Activated CD8-positive, alpha-beta T cell treated with anti-CD3 and anti-CD28 coated beads, Interleukin-2, amount 10 ng/mL, durations not matched to agents 7 days and 5 days (primary cell): ENCODE measurements at regions not wholly inside any gene's neighbourhood (a gene's known extent, or its start where the extent isn't known, plus 50 kb on each side); places are given as distances from the start of the nearest gene placed in this dataset.

Experiments used
- ATAC-seq: fragments of 150-1000 bp; cut with Tn5 transposase; one replicate; pipeline ENCODE4 v1.10.0; 2021; ENCODE audit warnings: moderate library complexity
- CTCF ChIA-PET: fragments of 350-600 bp; sonication (Branson Sonifier 250); formaldehyde crosslinking; loops from one replicate; lab custom pipeline; 2021; ENCODE audit warnings: antibody characterized with exemption; lab: Charles Lee
- POLR2A ChIA-PET: fragments of 350-600 bp; sonication (Branson Sonifier 250); formaldehyde crosslinking; loops from one replicate; lab custom pipeline; 2021; ENCODE audit warnings: antibody characterized with exemption; lab: Charles Lee
- DNase-seq: peaks from one replicate; pipeline ENCODE4 v3.0.0-alpha.2; 2020
- H3K27ac Mint-ChIP-seq: one replicate; pipeline ENCODE4 v1.8.0; 2021; ENCODE audit warnings: mild to moderate bottlenecking, mixed read lengths
- H3K27me3 Mint-ChIP-seq: one replicate; pipeline ENCODE4 v1.8.0; 2021; ENCODE audit warnings: low read depth, mixed read lengths
- H3K36me3 Mint-ChIP-seq: one replicate; pipeline ENCODE4 v1.8.0; 2021; ENCODE audit warnings: low read depth, mixed read lengths
- H3K4me1 Mint-ChIP-seq: one replicate; pipeline ENCODE4 v1.8.0; 2021; ENCODE audit warnings: low read depth, mixed read lengths
- H3K4me3 Mint-ChIP-seq: one replicate; pipeline ENCODE4 v1.8.0; 2021; ENCODE audit warnings: mild to moderate bottlenecking, mixed read lengths
- H3K9me3 Mint-ChIP-seq: one replicate; pipeline ENCODE4 v1.8.0; 2022; ENCODE audit warnings: mixed read lengths; ENCODE audit not compliant: insufficient read depth

- ATAC-seq (no peak), DNase-seq (no peak)
- ChIA-PET CTCF (no interaction called here), POLR2A (no interaction called here)
- Mint-ChIP-seq H3K27ac (no peak overlapping the region), H3K4me1 (no peaks in the 10 kb centered on the region), H3K4me3 (no peak overlapping the region), H3K9me3 (no peaks in the 10 kb centered on the region), H3K36me3 (no peaks in the 10 kb centered on the region), H3K27me3 (no peaks in the 10 kb centered on the region)
These were observed 472.0 kb upstream of the FZD8 start for GRCh38 chr10:36114141-36114540.

DNA sequence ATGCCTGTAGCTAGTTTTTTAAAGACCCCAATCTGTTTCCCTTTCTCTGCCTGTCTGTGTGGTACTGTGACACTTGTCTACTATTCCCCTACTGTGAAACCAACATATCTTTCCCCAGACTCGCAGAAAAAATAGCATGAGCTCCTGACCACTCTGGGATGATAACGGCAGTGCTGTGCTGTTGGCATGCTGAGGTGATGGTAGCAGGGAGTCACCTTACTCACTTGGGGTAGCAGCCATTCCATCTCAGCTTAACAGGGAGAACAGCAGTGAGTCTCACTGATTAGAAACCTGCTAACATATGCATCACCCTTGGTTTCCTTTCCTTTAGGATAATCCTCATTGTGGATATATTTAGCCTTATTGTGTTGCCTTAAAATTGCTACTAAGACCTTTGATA is 469.6 kb upstream of the FZD8 start:
- ChIA-PET CTCF (no interaction called here), POLR2A (no interaction called here)
- H3K27me3 Mint-ChIP-seq: no peaks in the 10 kb centered on the region
- ATAC-seq (no peak), DNase-seq (no peak)
- H3K9me3 Mint-ChIP-seq: no peaks in the 10 kb centered on the region
- no peak overlapping the region for H3K27ac Mint-ChIP-seq
- H3K36me3 Mint-ChIP-seq: no peaks in the 10 kb centered on the region
- H3K4me3 Mint-ChIP-seq: no peak overlapping the region
- no peaks in the 10 kb centered on the region for H3K4me1 Mint-ChIP-seq

GRCh38 chr10:36110097-36110496 is 468.0 kb upstream of the FZD8 start:
- CTCF ChIA-PET: no interaction called here
- POLR2A ChIA-PET: no interaction called here
- no peak overlapping the region for H3K4me3 Mint-ChIP-seq
- H3K27me3 Mint-ChIP-seq: no peaks in the 10 kb centered on the region
- H3K4me1 Mint-ChIP-seq: no peaks in the 10 kb centered on the region
- no peak for DNase-seq
- no peak for ATAC-seq
- H3K9me3 Mint-ChIP-seq: no peaks in the 10 kb centered on the region
- H3K36me3 Mint-ChIP-seq: no peaks in the 10 kb centered on the region
- H3K27ac Mint-ChIP-seq: no peak overlapping the region

DNA sequence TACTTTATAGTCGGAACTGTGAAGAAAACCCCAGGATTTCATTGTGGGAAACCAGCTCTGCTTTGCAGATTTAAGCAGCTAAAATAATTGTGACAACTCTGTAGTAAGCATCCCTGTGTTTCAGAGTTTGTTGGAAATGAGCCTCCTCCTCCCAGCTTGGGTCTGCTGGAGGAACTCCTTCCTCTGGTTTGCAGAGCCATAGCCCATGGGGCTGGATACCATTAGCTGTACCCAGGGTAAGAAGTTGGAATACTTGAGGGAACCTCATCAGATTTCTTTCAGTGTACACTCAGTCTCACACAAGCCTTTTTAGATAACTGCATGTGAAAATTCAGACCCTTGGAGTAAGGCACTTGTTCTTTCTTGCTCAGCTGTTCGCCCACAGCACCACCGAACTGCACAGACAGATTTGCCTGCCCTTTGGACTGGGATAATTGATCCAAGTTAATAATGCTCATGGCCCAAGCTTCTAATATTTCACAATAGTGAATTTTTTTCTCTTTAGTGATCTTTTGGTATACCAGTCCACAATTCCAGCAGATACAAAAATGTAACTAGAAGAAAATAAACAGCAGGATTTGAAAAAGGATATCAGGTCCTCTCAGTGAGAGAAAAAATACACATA is 467.4 kb upstream of the FZD8 start:
- ATAC-seq: no peak

GRCh38 chr10:36097696-36098095 is 455.6 kb upstream of the FZD8 start:
- ATAC-seq (no peak), DNase-seq (no peak)
- Mint-ChIP-seq H3K36me3 (no peaks in the 10 kb centered on the region), H3K27ac (no peak overlapping the region), H3K9me3 (no peaks in the 10 kb centered on the region), H3K4me1 (no peaks in the 10 kb centered on the region), H3K4me3 (no peak overlapping the region), H3K27me3 (no peaks in the 10 kb centered on the region)
- ChIA-PET CTCF (no interaction called here), POLR2A (no interaction called here)

More for the DNA sequence above, 467.4 kb upstream of the FZD8 start:
- H3K36me3 Mint-ChIP-seq: no peaks in the 10 kb centered on the region
- CTCF ChIA-PET: no interaction called here
- no peak overlapping the region for H3K4me3 Mint-ChIP-seq
- H3K9me3 Mint-ChIP-seq: no peaks in the 10 kb centered on the region
- no peak for DNase-seq
- H3K27me3 Mint-ChIP-seq: no peaks in the 10 kb centered on the region
- H3K4me1 Mint-ChIP-seq: no peaks in the 10 kb centered on the region
- POLR2A ChIA-PET: no interaction called here
- no peak overlapping the region for H3K27ac Mint-ChIP-seq

- H3K36me3 Mint-ChIP-seq: no peaks in the 10 kb centered on the region
- DNase-seq (no peak), ATAC-seq (no peak)
- CTCF ChIA-PET: no interaction called here
- no peaks in the 10 kb centered on the region for H3K9me3 Mint-ChIP-seq
- POLR2A ChIA-PET: no interaction called here
- no peak overlapping the region for H3K4me3 Mint-ChIP-seq
- no peak overlapping the region for H3K27ac Mint-ChIP-seq
- no peaks in the 10 kb centered on the region for H3K4me1 Mint-ChIP-seq
- no peaks in the 10 kb centered on the region for H3K27me3 Mint-ChIP-seq
These were observed 454.5 kb upstream of the FZD8 start for GRCh38 chr10:36096576-36096975.

DNA sequence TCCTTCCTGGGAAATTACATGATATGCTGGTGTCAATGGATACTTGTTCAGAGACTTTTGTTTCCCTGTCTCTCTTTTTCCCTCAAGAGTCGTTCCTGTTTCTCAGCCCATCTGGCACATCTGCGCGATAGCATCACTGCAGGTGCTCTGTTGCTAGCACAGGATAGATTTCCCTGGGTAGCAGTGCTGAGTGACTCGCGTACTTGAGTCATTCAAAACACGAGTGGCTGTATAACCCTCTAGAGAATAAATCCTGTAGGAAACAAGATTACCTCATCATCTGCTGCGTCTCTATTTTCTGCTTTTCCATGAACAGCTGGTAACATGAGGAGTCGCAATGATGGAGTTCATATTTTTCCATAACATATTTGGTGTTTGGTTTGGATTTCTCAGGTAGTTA is 452.0 kb upstream of the FZD8 start:
- ATAC-seq (no peak), DNase-seq (no peak)
- POLR2A ChIA-PET: no interaction called here
- Mint-ChIP-seq H3K36me3 (no peaks in the 10 kb centered on the region), H3K9me3 (no peaks in the 10 kb centered on the region), H3K4me1 (no peaks in the 10 kb centered on the region), H3K27me3 (no peaks in the 10 kb centered on the region), H3K27ac (no peak overlapping the region), H3K4me3 (no peak overlapping the region)
- CTCF ChIA-PET: no interaction called here

DNA sequence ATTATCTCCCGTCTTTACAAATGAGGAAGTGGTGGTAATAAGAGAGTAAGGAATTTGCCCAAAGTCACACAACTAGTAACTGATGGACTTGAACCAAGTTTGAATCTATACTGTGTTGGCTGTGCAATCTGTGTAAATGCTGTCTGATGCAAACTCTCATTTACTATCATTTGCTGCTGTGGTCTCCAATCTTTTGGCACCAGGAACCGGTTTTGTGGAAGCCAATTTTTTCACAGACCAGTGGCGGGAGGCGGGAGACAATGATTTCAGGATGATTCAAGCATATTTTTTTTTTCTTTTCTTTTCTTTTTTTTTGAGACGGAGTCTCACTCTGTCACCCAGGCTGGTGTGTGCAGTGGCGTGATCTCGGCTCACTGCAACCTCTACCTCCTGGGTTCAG is 450.0 kb upstream of the FZD8 start:
- Mint-ChIP-seq H3K9me3 (no peaks in the 10 kb centered on the region), H3K27me3 (no peaks in the 10 kb centered on the region), H3K27ac (no peak overlapping the region), H3K36me3 (no peaks in the 10 kb centered on the region), H3K4me1 (no peaks in the 10 kb centered on the region), H3K4me3 (no peak overlapping the region)
- ChIA-PET CTCF (no interaction called here), POLR2A (no interaction called here)
- DNase-seq (no peak), ATAC-seq (no peak)

GRCh38 chr10:36091007-36091406 is 448.9 kb upstream of the FZD8 start:
- Mint-ChIP-seq H3K27ac (no peak overlapping the region), H3K27me3 (no peaks in the 10 kb centered on the region), H3K9me3 (peaks cover 6% of the 10 kb centered on the region), H3K4me3 (no peak overlapping the region), H3K36me3 (no peaks in the 10 kb centered on the region), H3K4me1 (no peaks in the 10 kb centered on the region)
- no peak for DNase-seq
- POLR2A ChIA-PET: no interaction called here
- CTCF ChIA-PET: no interaction called here
- no peak for ATAC-seq

GRCh38 chr10:36089790-36090440 is 447.8 kb upstream of the FZD8 start:
- H3K36me3 Mint-ChIP-seq: no peaks in the 10 kb centered on the region
- CTCF ChIA-PET: no interaction called here
- no peak for DNase-seq
- H3K9me3 Mint-ChIP-seq: peaks cover 6% of the 10 kb centered on the region
- H3K27ac Mint-ChIP-seq: no peak overlapping the region
- POLR2A ChIA-PET: no interaction called here
- ATAC-seq: no peak
- no peaks in the 10 kb centered on the region for H3K4me1 Mint-ChIP-seq
- no peaks in the 10 kb centered on the region for H3K27me3 Mint-ChIP-seq
- H3K4me3 Mint-ChIP-seq: no peak overlapping the region

GRCh38 chr10:36087006-36088005 is 445.2 kb upstream of the FZD8 start:
- ATAC-seq (no peak), DNase-seq (no peak)
- Mint-ChIP-seq H3K9me3 (peaks cover 10% of the 10 kb centered on the region), H3K27me3 (no peaks in the 10 kb centered on the region), H3K27ac (no peak overlapping the region), H3K4me1 (no peaks in the 10 kb centered on the region), H3K4me3 (no peak overlapping the region), H3K36me3 (no peaks in the 10 kb centered on the region)
- ChIA-PET POLR2A (no interaction called here), CTCF (no interaction called here)

GRCh38 chr10:36075196-36075595 is 433.1 kb upstream of the FZD8 start:
- Mint-ChIP-seq H3K4me3 (no peak overlapping the region), H3K36me3 (no peaks in the 10 kb centered on the region), H3K27me3 (no peaks in the 10 kb centered on the region), H3K9me3 (peaks cover 3% of the 10 kb centered on the region), H3K27ac (no peak overlapping the region), H3K4me1 (no peaks in the 10 kb centered on the region)
- DNase-seq (no peak), ATAC-seq (no peak)
- ChIA-PET POLR2A (no interaction called here), CTCF (no interaction called here)
